Retinal pigment epithelial cell (primary cell): ENCODE measurements at regions not wholly inside any gene's neighbourhood (a gene's known extent, or its start where the extent isn't known, plus 50 kb on each side); places are given as distances from the start of the nearest gene placed in this dataset.

Experiments used
- DNase-seq: peaks from one replicate; pipeline ENCODE4 v3.0.0-alpha.2; 2010; ENCODE audit warnings: low read depth
- H3K4me3 ChIP-seq: 2 replicates; pipeline ENCODE4 v1.5.1; 2011; ENCODE audit warnings: mild to moderate bottlenecking, low read length, control low read depth, moderate library complexity
- CTCF ChIP-seq: conservative IDR thresholded peaks from 2 replicates; pipeline ENCODE4 v1.5.1; 2011; ENCODE audit warnings: low read depth, low read length, control low read depth, inconsistent platforms

- no peak overlapping the region for H3K4me3 ChIP-seq
- TF ChIP-seq CTCF = no peak
- no peak for DNase-seq
Measured at GRCh38 chr12:118520214-118521035, 144.1 kb downstream of the SUDS3 start.

GRCh38 chr12:118521036-118521370 lies 144.6 kb downstream of the SUDS3 start:
- H3K4me3 ChIP-seq = no peak overlapping the region
- no peak for TF ChIP-seq CTCF
- no peak for DNase-seq

- no peak overlapping the region for H3K4me3 ChIP-seq
- DNase-seq = no peak
- no peak for TF ChIP-seq CTCF
Measured at GRCh38 chr12:118524446-118524845, 148.1 kb downstream of the SUDS3 start.

GRCh38 chr12:118525216-118525615 lies 148.9 kb downstream of the SUDS3 start:
- no peak overlapping the region for H3K4me3 ChIP-seq
- no peak for TF ChIP-seq CTCF
- DNase-seq = no peak

- no peak for DNase-seq
- TF ChIP-seq CTCF = no peak
Measured at GRCh38 chr12:118526255-118527095, 150.1 kb downstream of the SUDS3 start.

DNA sequence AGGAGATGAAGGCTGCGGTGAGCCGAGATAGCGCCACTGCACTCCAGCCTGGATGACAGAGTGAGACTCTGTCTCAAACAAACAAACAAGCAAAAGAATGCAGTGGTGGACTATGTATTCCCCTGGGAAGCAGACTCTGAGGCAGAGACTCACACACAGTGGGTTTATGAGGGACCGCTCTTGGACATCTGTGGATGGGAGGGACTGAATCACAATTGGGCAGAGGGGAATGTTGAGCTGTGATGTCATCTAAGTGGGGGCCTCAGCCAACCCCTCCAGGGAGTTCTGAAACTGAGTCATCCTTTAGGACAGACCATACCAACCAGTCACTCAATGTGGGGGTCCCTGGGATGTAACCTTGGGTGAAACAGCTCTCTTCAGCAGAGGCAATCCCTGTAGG lies 151.0 kb downstream of the SUDS3 start:
- DNase-seq = no peak
- no peak overlapping the region for H3K4me3 ChIP-seq
- no peak for TF ChIP-seq CTCF

More at GRCh38 chr12:118526255-118527095, 150.1 kb downstream of the SUDS3 start:
- H3K4me3 ChIP-seq = no peak overlapping the region

DNA sequence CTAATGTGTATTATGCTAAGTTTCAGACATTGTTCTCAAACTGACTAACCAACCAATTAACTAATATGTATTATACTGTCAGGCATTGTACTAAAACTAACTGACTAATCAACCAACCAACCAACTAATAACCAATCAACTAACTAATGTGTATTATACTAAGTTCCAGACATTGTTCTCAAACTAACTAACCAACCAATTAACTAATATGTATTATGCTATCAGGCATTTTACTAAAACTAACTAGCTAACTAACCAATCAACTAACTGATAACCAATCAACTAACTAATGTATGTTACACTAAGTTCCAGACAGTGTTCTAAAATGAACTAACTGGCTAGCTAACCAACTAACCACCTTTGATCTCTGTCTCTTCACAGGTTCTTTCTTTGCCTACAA lies 152.3 kb downstream of the SUDS3 start:
- no peak overlapping the region for H3K4me3 ChIP-seq
- DNase-seq = no peak
- TF ChIP-seq CTCF = no peak
